B cell (primary cell): ENCODE measurements at regions not wholly inside any gene's neighbourhood (a gene's known extent, or its start where the extent isn't known, plus 50 kb on each side); places are given as distances from the start of the nearest gene placed in this dataset.

Source experiments
- ATAC-seq: fragments of 200-7000 bp; cut with Tn5 transposase; one replicate; pipeline ENCODE4 v1.10.0; 2021; ENCODE audit warnings: low read depth, mild to moderate bottlenecking, moderate number of reproducible peaks, moderate library complexity
- CTCF ChIA-PET: fragments of 350-600 bp; sonication (Branson Sonifier 250); formaldehyde crosslinking; loops from one replicate; lab custom pipeline; 2021; ENCODE audit warnings: antibody characterized with exemption, inconsistent platforms; lab: Charles Lee
- POLR2A ChIA-PET: fragments of 350-600 bp; sonication (Branson Sonifier 250); formaldehyde crosslinking; loops from one replicate; lab custom pipeline; 2021; ENCODE audit warnings: antibody characterized with exemption; lab: Charles Lee
- DNase-seq: peaks from one replicate; pipeline ENCODE4 v3.0.0; 2013
- H2AFZ ChIP-seq: 2 replicates; pipeline ENCODE4 v1.6.1; 2012; ENCODE audit warnings: mild to moderate bottlenecking, low read depth, low read length; ENCODE audit not compliant: insufficient read depth, poor library complexity, severe bottlenecking
- H3K27ac ChIP-seq, 2 donors: 1 replicate in 1 of 2; 2 replicates in 1 of 2; pipeline ENCODE4 v1.5.1; 2012 to 2013; ENCODE audit warnings: low read length in 2 of 2, mild to moderate bottlenecking in 2 of 2, moderate library complexity in 1 of 2
- H3K27me3 ChIP-seq, 4 experiments: fragments of 200-600 bp in 1 of 4; sonication (generic) in 1 of 4; replicated peaks in 1 of 4; 1 replicate in 2 of 4; 2 replicates in 2 of 4; pipeline versions ENCODE4 v1.6.1 to v1.7.0; 2013 to 2016; ENCODE audit warnings: low read length in 3 of 4, mild to moderate bottlenecking in 2 of 4, mixed read lengths in 1 of 4, moderate library complexity in 1 of 4; ENCODE audit not compliant: insufficient read depth in 4 of 4, control insufficient read depth in 3 of 4; ENCODE audit errors: control extremely low read depth in 1 of 4
- H3K36me3 ChIP-seq, 2 experiments: replicated peaks in 1 of 2; 1 replicate in 1 of 2; 2 replicates in 1 of 2; pipeline versions ENCODE4 v1.6.1 to v1.7.1; 2013; ENCODE audit warnings: low read length in 1 of 2; ENCODE audit not compliant: insufficient read depth in 2 of 2, control insufficient read depth in 1 of 2; ENCODE audit errors: control extremely low read depth in 1 of 2, extremely low read depth in 1 of 2
- H3K4me1 ChIP-seq, 2 donors: fragments of 200-600 bp in 1 of 2; sonication (generic) in 1 of 2; 1 replicate in 1 of 2; 2 replicates in 1 of 2; pipeline versions ENCODE4 v1.5.1 to v1.6.1; 2013 to 2017; ENCODE audit warnings: low read length in 2 of 2; ENCODE audit not compliant: control insufficient read depth in 2 of 2, insufficient read depth in 2 of 2
- H3K4me2 ChIP-seq: replicated peaks from 2 replicates; pipeline ENCODE3; 2012; ENCODE audit warnings: mild to moderate bottlenecking, low read depth, low read length; ENCODE audit not compliant: poor library complexity, severe bottlenecking
- H3K4me3 ChIP-seq, 5 experiments: fragments of 200-600 bp in 1 of 5; sonication (generic) in 1 of 5; 1 replicate in 3 of 5; 2 replicates in 2 of 5; pipeline versions ENCODE4 v1.5.1 to v1.7.0; 2011 to 2016; ENCODE audit warnings: low read length in 4 of 5, mild to moderate bottlenecking in 4 of 5, low read depth in 2 of 5, control low read depth in 1 of 5, moderate library complexity in 1 of 5; ENCODE audit not compliant: insufficient read depth in 1 of 5; ENCODE audit errors: control extremely low read depth in 1 of 5, extremely low read depth in 1 of 5
- H3K79me2 ChIP-seq: fragments of 200-600 bp; sonication (generic); one replicate; pipeline ENCODE4 v1.6.0; 2016; ENCODE audit warnings: low read length; ENCODE audit not compliant: control insufficient read depth, insufficient read depth
- H3K9ac ChIP-seq: fragments of 200-600 bp; sonication (generic); 2 replicates; pipeline ENCODE4 v1.6.1; 2017; ENCODE audit warnings: mild to moderate bottlenecking, low read length, moderate library complexity
- H3K9me3 ChIP-seq, 3 donors: one replicate each; pipeline versions ENCODE4 v1.6.1 to v1.7.1; 2013; ENCODE audit warnings: low read length in 2 of 3; ENCODE audit not compliant: control insufficient read depth in 2 of 3, insufficient read depth in 1 of 3; ENCODE audit errors: control extremely low read depth in 1 of 3
- H4K20me1 ChIP-seq: 2 replicates; pipeline ENCODE4 v1.6.0; 2012; ENCODE audit warnings: mild to moderate bottlenecking, low read length; ENCODE audit not compliant: insufficient read depth, control insufficient read depth, poor library complexity, severe bottlenecking
- H3K27ac Mint-ChIP-seq: one replicate; pipeline ENCODE4 v1.8.0; 2021; ENCODE audit warnings: mixed read lengths
- H3K27me3 Mint-ChIP-seq: one replicate; pipeline ENCODE4 v1.8.0; 2021; ENCODE audit warnings: mixed read lengths
- H3K4me1 Mint-ChIP-seq: one replicate; pipeline ENCODE4 v1.8.0; 2021; ENCODE audit warnings: mixed read lengths
- H3K4me3 Mint-ChIP-seq: one replicate; pipeline ENCODE4 v1.8.0; 2021; ENCODE audit warnings: mixed read lengths
- H3K9me3 Mint-ChIP-seq: one replicate; pipeline ENCODE4 v1.8.0; 2022; ENCODE audit warnings: mixed read lengths; ENCODE audit not compliant: insufficient read depth
- CTCF ChIP-seq: fragments of 200-600 bp; IDR thresholded peaks from one replicate; pipeline ENCODE4 v1.8.0; 2022; ENCODE audit warnings: antibody characterized with exemption, mild to moderate bottlenecking
- EZH2 ChIP-seq: IDR thresholded peaks from 2 replicates; pipeline ENCODE4 v1.6.1; 2012; ENCODE audit warnings: borderline replicate concordance, low read depth, mild to moderate bottlenecking, moderate library complexity, low read length; ENCODE audit not compliant: insufficient read depth, poor library complexity, severe bottlenecking
- WGBS: methylation state at CpG from one replicate; pipeline ENCODE4 v1.1.5; 2013; ENCODE audit warnings: missing lambda C conversion rate; ENCODE audit not compliant: insufficient coverage; 5-methylcytosine and 5-hydroxymethylcytosine counted together
- intact Hi-C: fragments of 100-400 bp; cut with micrococcal nuclease; formaldehyde crosslinking; loops from one replicate; pipeline ENCODE4 v1.10.0; 2022

GRCh38 chr10:128489324-128490247, 363.4 kb upstream of the MKI67 start:
- H3K36me3 ChIP-seq = no peaks in the 10 kb centered on the region
- H3K9ac ChIP-seq = no peak overlapping the region
- no peaks in the 10 kb centered on the region for H3K4me1 ChIP-seq
- H3K9me3 ChIP-seq = peaks cover 0 to 15% (median 0%) of the 10 kb centered on the region in 3 donors
- no peak overlapping the region for H3K4me3 ChIP-seq
- H4K20me1 ChIP-seq = no peaks in the 10 kb centered on the region
- H3K27me3 ChIP-seq = no peaks in the 10 kb centered on the region
- no peak overlapping the region for H3K4me2 ChIP-seq
- no peak overlapping the region for H3K27ac Mint-ChIP-seq
- no peak for TF ChIP-seq CTCF
- no peak for TF ChIP-seq EZH2
- ChIA-PET POLR2A (no interaction called here), CTCF (no interaction called here)
- DNase-seq (no peak), ATAC-seq (no peak)
- intact Hi-C loops = no loop called here
- H3K27ac ChIP-seq = no peak overlapping the region
- no peaks in the 10 kb centered on the region for H3K79me2 ChIP-seq
- no peak overlapping the region for H3K4me3 Mint-ChIP-seq
- no peaks in the 10 kb centered on the region for H3K27me3 Mint-ChIP-seq
- WGBS = 80% methylated on average over 12 of the region's 13 CpGs
- no peak overlapping the region for H2AFZ ChIP-seq
- no peaks in the 10 kb centered on the region for H3K9me3 Mint-ChIP-seq
- H3K4me1 Mint-ChIP-seq = no peaks in the 10 kb centered on the region

GRCh38 chr10:128491686-128492085, 365.5 kb upstream of the MKI67 start:
- H3K4me3 ChIP-seq = no peak overlapping the region
- H3K9me3 Mint-ChIP-seq = peaks cover 3% of the 10 kb centered on the region
- no peaks in the 10 kb centered on the region for H3K4me1 Mint-ChIP-seq
- POLR2A ChIA-PET = no interaction called here
- CTCF ChIA-PET = no interaction called here
- peaks cover 0 to 21% (median 0%) of the 10 kb centered on the region in 3 donors for H3K9me3 ChIP-seq
- H2AFZ ChIP-seq = no peak overlapping the region
- H3K79me2 ChIP-seq = no peaks in the 10 kb centered on the region
- no peaks in the 10 kb centered on the region for H3K36me3 ChIP-seq
- DNase-seq (no peak), ATAC-seq (no peak)
- no peaks in the 10 kb centered on the region for H3K27me3 Mint-ChIP-seq
- no peak overlapping the region for H3K4me3 Mint-ChIP-seq
- 89% methylated on average over 5 of the region's 5 CpGs for WGBS
- H3K4me2 ChIP-seq = no peak overlapping the region
- H4K20me1 ChIP-seq = no peaks in the 10 kb centered on the region
- H3K27me3 ChIP-seq = no peaks in the 10 kb centered on the region
- TF ChIP-seq CTCF (no peak), EZH2 (no peak)
- intact Hi-C loops = no loop called here
- H3K27ac ChIP-seq = no peak overlapping the region
- H3K27ac Mint-ChIP-seq = no peak overlapping the region
- no peak overlapping the region for H3K9ac ChIP-seq
- no peaks in the 10 kb centered on the region for H3K4me1 ChIP-seq
